Activated CD4-positive, alpha-beta T cell treated with anti-CD3 and anti-CD28 coated beads for 48 hours (primary cell): ENCODE measurements at regions not wholly inside any gene's neighbourhood (a gene's known extent, or its start where the extent isn't known, plus 50 kb on each side); places are given as distances from the start of the nearest gene placed in this dataset.
"Not testable (repeated sequence)": the region's sequence is repeated elsewhere in the genome, so short reads cannot be mapped to it uniquely, and the experiment has no call there.

Experiments used
- DNase-seq: peaks from one replicate; pipeline ENCODE4 v3.0.0-alpha.2; 2020

GRCh38 chr6:84912472-84913322 lies 148.3 kb upstream of the TBX18 start:
- no peak for DNase-seq

- DNase-seq = no peak
Observed at GRCh38 chr6:84910906-84911607, 146.7 kb upstream of the TBX18 start.

GRCh38 chr6:84908304-84908904 lies 144.0 kb upstream of the TBX18 start:
- DNase-seq = no peak

GRCh38 chr6:84906514-84906913 lies 142.1 kb upstream of the TBX18 start:
- DNase-seq = no peak

GRCh38 chr6:84905823-84906222 lies 141.4 kb upstream of the TBX18 start:
- no peak for DNase-seq

GRCh38 chr6:84902354-84902928 lies 138.0 kb upstream of the TBX18 start:
- no peak for DNase-seq

- DNase-seq = no peak
Observed at GRCh38 chr6:84897988-84898594, 133.7 kb upstream of the TBX18 start.

GRCh38 chr6:84897011-84897410 lies 132.6 kb upstream of the TBX18 start:
- no peak for DNase-seq

GRCh38 chr6:84892671-84893070 lies 128.3 kb upstream of the TBX18 start:
- DNase-seq = no peak

GRCh38 chr6:84882768-84883766 lies 118.7 kb upstream of the TBX18 start:
- no peak for DNase-seq

- not testable (repeated sequence) for DNase-seq
Observed at GRCh38 chr6:84879385-84879784, 115.0 kb upstream of the TBX18 start.

GRCh38 chr6:84877515-84878210 lies 113.3 kb upstream of the TBX18 start:
- no peak for DNase-seq

GRCh38 chr6:84876723-84877514 lies 112.5 kb upstream of the TBX18 start:
- DNase-seq = no peak

- DNase-seq = no peak
Observed at GRCh38 chr6:84872996-84873723, 108.8 kb upstream of the TBX18 start.

- DNase-seq = no peak
Observed at GRCh38 chr6:84871925-84872324, 107.5 kb upstream of the TBX18 start.

GRCh38 chr6:84870672-84871071 lies 106.3 kb upstream of the TBX18 start:
- no peak for DNase-seq

- DNase-seq = no peak
Observed at GRCh38 chr6:84868149-84868548, 103.8 kb upstream of the TBX18 start.

GRCh38 chr6:84867521-84867920 lies 103.1 kb upstream of the TBX18 start:
- no peak for DNase-seq

- DNase-seq = no peak
Observed at GRCh38 chr6:84866715-84867114, 102.3 kb upstream of the TBX18 start.

- not testable (repeated sequence) for DNase-seq
Observed at GRCh38 chr6:84865372-84865771, 101.0 kb upstream of the TBX18 start.
